ENCODE measurements at regions not wholly inside any gene's neighbourhood (a gene's known extent, or its start where the extent isn't known, plus 50 kb on each side); places are given as distances from the start of the nearest gene placed in this dataset.

- Histone ChIP-seq H3K4me1 (ENCODE audit: insufficient read depth, insufficient read length) (no peaks in the 10 kb centered on the region), H3K9ac (ENCODE audit: insufficient read length, low read depth) (no peak overlapping the region), H3K9me3 (ENCODE audit: insufficient read depth, low read length) (no peaks in the 10 kb centered on the region; the same call in 1 of the 2 replicates), H3K4me3 (ENCODE audit: insufficient read length, low read depth) (no peak overlapping the region), H3K27me3 (ENCODE audit: insufficient read depth, insufficient read length) (no peaks in the 10 kb centered on the region), H3K36me3 (ENCODE audit: insufficient read depth, insufficient read length, low read length) (no peaks in the 10 kb centered on the region)
- no peak for DNase-seq (ENCODE audit: low read depth, low spot score)
- no peak for TF ChIP-seq ZNF274 (IDR thresholded peaks at IDR 0.05; ENCODE audit: low read depth, low read length)
- no peak for TF ChIP-seq YY1 (IDR thresholded peaks at IDR 0.05; ENCODE audit: insufficient read depth, insufficient read length)
- no peak for TF ChIP-seq SUZ12 (IDR thresholded peaks at IDR 0.05; ENCODE audit: extremely low read depth, insufficient read depth, insufficient read length)
These were observed 126.2 kb upstream of the SH3BP4 start for GRCh38 chr2:234825616-234826015.

DNA sequence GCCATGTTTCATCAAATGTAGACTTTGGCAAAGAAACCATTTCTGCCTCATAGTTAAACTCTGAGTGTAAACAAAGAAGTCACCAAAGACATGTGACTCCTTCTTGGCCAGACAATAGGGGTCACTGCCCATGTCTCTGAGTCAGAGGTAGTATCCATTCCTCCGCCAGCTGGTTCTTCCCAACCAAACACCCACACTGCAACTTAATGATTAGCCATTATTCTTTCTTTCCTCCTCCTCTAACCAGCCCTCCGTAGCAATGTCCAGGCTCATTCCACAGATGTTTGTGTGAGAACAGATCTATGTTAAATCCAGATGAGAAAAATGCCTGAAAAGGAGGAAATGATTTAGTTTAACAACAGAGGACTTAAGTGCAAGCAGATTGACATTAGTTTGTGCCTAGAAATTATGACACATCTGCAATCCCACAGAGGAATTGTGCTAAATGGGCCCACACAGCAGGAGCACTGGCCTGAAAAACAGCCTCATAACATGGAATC lies 127.9 kb upstream of the SH3BP4 start:
- no peak for TF ChIP-seq SUZ12 (IDR thresholded peaks at IDR 0.05; ENCODE audit: extremely low read depth, insufficient read depth, insufficient read length)
- TF ChIP-seq YY1 (IDR thresholded peaks at IDR 0.05; ENCODE audit: insufficient read depth, insufficient read length), result no peak
- no peak for TF ChIP-seq ZNF274 (IDR thresholded peaks at IDR 0.05; ENCODE audit: low read depth, low read length)
- Histone ChIP-seq H3K36me3 (ENCODE audit: insufficient read depth, insufficient read length, low read length) (no peaks in the 10 kb centered on the region), H3K4me3 (ENCODE audit: insufficient read length, low read depth) (no peak overlapping the region), H3K9me3 (ENCODE audit: insufficient read depth, low read length) (no peaks in the 10 kb centered on the region; the same call in 1 of the 2 replicates), H3K27me3 (ENCODE audit: insufficient read depth, insufficient read length) (no peaks in the 10 kb centered on the region), H3K9ac (ENCODE audit: insufficient read length, low read depth) (no peak overlapping the region), H3K4me1 (ENCODE audit: insufficient read depth, insufficient read length) (no peaks in the 10 kb centered on the region)
- no peak for DNase-seq (ENCODE audit: low read depth, low spot score)

DNA sequence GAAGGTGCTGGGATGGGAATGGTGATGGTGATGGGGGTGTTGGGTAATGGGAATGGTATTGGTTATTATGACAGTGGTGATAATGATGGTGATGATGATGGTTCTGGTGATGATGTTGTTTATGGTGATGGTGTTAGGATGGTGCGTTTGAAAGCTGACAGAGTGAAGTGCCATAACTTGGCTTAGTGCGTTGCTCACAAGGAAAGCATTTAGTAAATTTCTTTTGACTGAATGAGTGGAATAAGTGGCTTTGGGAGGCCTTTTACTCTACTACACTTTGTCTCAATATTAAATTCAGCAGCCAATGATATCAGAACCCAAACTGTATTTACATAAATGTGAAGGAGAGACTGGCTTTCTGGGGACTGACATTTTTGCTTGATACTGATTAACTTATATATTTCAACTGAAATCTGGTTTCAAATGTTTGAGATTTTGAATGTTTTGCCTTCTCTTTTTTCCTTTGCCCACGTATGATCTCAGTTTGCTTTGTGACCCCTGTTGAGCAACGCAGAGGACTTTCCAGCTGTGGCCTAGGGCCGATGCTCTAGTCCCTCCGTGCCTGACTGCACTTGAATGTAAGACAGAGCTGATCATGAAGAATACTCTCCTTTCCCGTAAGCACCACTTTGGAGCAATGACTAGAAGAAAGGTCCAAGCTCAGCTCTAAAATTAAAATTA lies 128.5 kb upstream of the SH3BP4 start:
- Histone ChIP-seq H3K36me3 (ENCODE audit: insufficient read depth, insufficient read length, low read length) (no peaks in the 10 kb centered on the region), H3K9me3 (ENCODE audit: insufficient read depth, low read length) (no peaks in the 10 kb centered on the region; the same call in 1 of the 2 replicates), H3K4me3 (ENCODE audit: insufficient read length, low read depth) (no peak overlapping the region), H3K27me3 (ENCODE audit: insufficient read depth, insufficient read length) (no peaks in the 10 kb centered on the region), H3K9ac (ENCODE audit: insufficient read length, low read depth) (no peak overlapping the region), H3K4me1 (ENCODE audit: insufficient read depth, insufficient read length) (no peaks in the 10 kb centered on the region)
- no peak for DNase-seq (ENCODE audit: low read depth, low spot score)
- TF ChIP-seq ZNF274 (IDR thresholded peaks at IDR 0.05; ENCODE audit: low read depth, low read length), result no peak
- no peak for TF ChIP-seq YY1 (IDR thresholded peaks at IDR 0.05; ENCODE audit: insufficient read depth, insufficient read length)
- no peak for TF ChIP-seq SUZ12 (IDR thresholded peaks at IDR 0.05; ENCODE audit: extremely low read depth, insufficient read depth, insufficient read length)

GRCh38 chr2:234821946-234822475 lies 129.8 kb upstream of the SH3BP4 start:
- TF ChIP-seq SUZ12 (IDR thresholded peaks at IDR 0.05; ENCODE audit: extremely low read depth, insufficient read depth, insufficient read length), result no peak
- TF ChIP-seq ZNF274 (IDR thresholded peaks at IDR 0.05; ENCODE audit: low read depth, low read length), result no peak
- TF ChIP-seq YY1 (IDR thresholded peaks at IDR 0.05; ENCODE audit: insufficient read depth, insufficient read length), result no peak
- DNase-seq (ENCODE audit: low read depth, low spot score), result no peak
- Histone ChIP-seq H3K4me3 (ENCODE audit: insufficient read length, low read depth) (no peak overlapping the region), H3K9ac (ENCODE audit: insufficient read length, low read depth) (no peak overlapping the region), H3K4me1 (ENCODE audit: insufficient read depth, insufficient read length) (no peaks in the 10 kb centered on the region), H3K27me3 (ENCODE audit: insufficient read depth, insufficient read length) (no peaks in the 10 kb centered on the region), H3K9me3 (ENCODE audit: insufficient read depth, low read length) (no peaks in the 10 kb centered on the region), H3K36me3 (ENCODE audit: insufficient read depth, insufficient read length, low read length) (no peaks in the 10 kb centered on the region)

DNA sequence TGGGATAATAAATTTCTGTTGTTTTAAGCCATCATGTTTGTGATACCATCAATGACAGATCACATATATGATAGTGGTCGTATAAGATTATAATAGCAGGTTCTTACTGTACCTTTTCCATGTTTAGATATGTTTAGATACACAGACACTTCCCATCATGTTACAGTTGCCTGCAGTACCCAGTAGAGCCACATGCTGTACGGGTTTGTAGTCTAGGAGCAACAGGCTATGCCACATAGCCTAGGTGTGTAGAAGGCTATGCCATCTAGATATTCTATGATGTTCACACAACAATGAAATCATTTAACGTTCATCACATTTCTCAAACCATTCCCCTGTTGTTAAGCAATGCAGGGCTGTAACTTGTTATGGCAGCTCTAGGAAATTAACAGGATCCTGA lies 132.9 kb upstream of the SH3BP4 start:
- H3K9ac ChIP-seq (ENCODE audit: insufficient read length, low read depth), result no peak overlapping the region
- no peak for TF ChIP-seq ZNF274 (IDR thresholded peaks at IDR 0.05; ENCODE audit: low read depth, low read length)
- TF ChIP-seq SUZ12 (IDR thresholded peaks at IDR 0.05; ENCODE audit: extremely low read depth, insufficient read depth, insufficient read length), result no peak
- TF ChIP-seq YY1 (IDR thresholded peaks at IDR 0.05; ENCODE audit: insufficient read depth, insufficient read length), result no peak
- H3K4me1 ChIP-seq (ENCODE audit: insufficient read depth, insufficient read length), result no peaks in the 10 kb centered on the region
- H3K27me3 ChIP-seq (ENCODE audit: insufficient read depth, insufficient read length), result no peaks in the 10 kb centered on the region
- no peak for DNase-seq (ENCODE audit: low read depth, low spot score)
- no peak overlapping the region for H3K4me3 ChIP-seq (ENCODE audit: insufficient read length, low read depth)
- no peaks in the 10 kb centered on the region for H3K9me3 ChIP-seq (ENCODE audit: insufficient read depth, low read length)
- H3K36me3 ChIP-seq (ENCODE audit: insufficient read depth, insufficient read length, low read length), result no peaks in the 10 kb centered on the region

DNA sequence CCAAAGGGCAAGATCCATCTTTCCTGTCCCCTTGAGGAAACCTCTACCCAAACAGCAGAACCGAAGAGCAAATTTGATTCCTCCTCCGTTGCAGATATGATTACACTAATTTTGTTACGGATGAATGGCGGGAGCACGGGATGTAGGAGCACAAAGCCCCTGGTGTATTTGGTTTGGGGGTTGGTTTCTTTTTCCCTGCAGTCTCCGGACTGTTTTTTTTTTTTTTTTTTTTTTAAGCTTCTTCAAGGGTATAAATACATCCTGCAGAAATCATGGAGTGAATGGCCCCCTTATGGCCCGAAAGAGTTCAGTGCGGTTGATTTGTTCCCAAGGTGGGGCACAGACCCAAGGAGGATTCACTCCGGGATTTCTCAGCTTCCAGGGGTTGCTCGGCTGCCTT lies 135.3 kb upstream of the SH3BP4 start:
- no peak for DNase-seq (ENCODE audit: low read depth, low spot score)
- no peaks in the 10 kb centered on the region for H3K36me3 ChIP-seq (ENCODE audit: insufficient read depth, insufficient read length, low read length)
- no peaks in the 10 kb centered on the region for H3K27me3 ChIP-seq (ENCODE audit: insufficient read depth, insufficient read length)
- H3K4me3 ChIP-seq (ENCODE audit: insufficient read length, low read depth), result no peak overlapping the region
- no peak for TF ChIP-seq YY1 (IDR thresholded peaks at IDR 0.05; ENCODE audit: insufficient read depth, insufficient read length)
- TF ChIP-seq ZNF274 (IDR thresholded peaks at IDR 0.05; ENCODE audit: low read depth, low read length), result no peak
- TF ChIP-seq SUZ12 (IDR thresholded peaks at IDR 0.05; ENCODE audit: extremely low read depth, insufficient read depth, insufficient read length), result no peak
- H3K4me1 ChIP-seq (ENCODE audit: insufficient read depth, insufficient read length), result no peaks in the 10 kb centered on the region
- no peak overlapping the region for H3K9ac ChIP-seq (ENCODE audit: insufficient read length, low read depth)
- H3K9me3 ChIP-seq (ENCODE audit: insufficient read depth, low read length), result no peaks in the 10 kb centered on the region

- H3K9ac ChIP-seq (ENCODE audit: insufficient read length, low read depth), result no peak overlapping the region
- H3K36me3 ChIP-seq (ENCODE audit: insufficient read depth, insufficient read length, low read length), result no peaks in the 10 kb centered on the region
- no peaks in the 10 kb centered on the region for H3K27me3 ChIP-seq (ENCODE audit: insufficient read depth, insufficient read length)
- TF ChIP-seq YY1 (IDR thresholded peaks at IDR 0.05; ENCODE audit: insufficient read depth, insufficient read length) (no peak), ZNF274 (IDR thresholded peaks at IDR 0.05; ENCODE audit: low read depth, low read length) (no peak), SUZ12 (IDR thresholded peaks at IDR 0.05; ENCODE audit: extremely low read depth, insufficient read depth, insufficient read length) (no peak)
- no peaks in the 10 kb centered on the region for H3K9me3 ChIP-seq (ENCODE audit: insufficient read depth, low read length)
- H3K4me1 ChIP-seq (ENCODE audit: insufficient read depth, insufficient read length), result no peaks in the 10 kb centered on the region
- no peak overlapping the region for H3K4me3 ChIP-seq (ENCODE audit: insufficient read length, low read depth)
- DNase-seq (ENCODE audit: low read depth, low spot score), result no peak
These were observed 135.8 kb upstream of the SH3BP4 start for GRCh38 chr2:234816056-234816455.

All from NT2/D1 (cell line).